ENCODE measurements at regions not wholly inside any gene's neighbourhood (a gene's known extent, or its start where the extent isn't known, plus 50 kb on each side); places are given as distances from the start of the nearest gene placed in this dataset.

- Mint-ChIP-seq H3K9me3 (peaks cover 33% of the 10 kb centered on the region), H3K4me1 (peaks cover 5% of the 10 kb centered on the region), H3K4me3 (no peak overlapping the region), H3K27me3 (ENCODE audit: low read depth, poor library complexity) (peaks cover 10% of the 10 kb centered on the region), H3K36me3 (ENCODE audit: low read depth) (peaks cover 16% of the 10 kb centered on the region), H3K27ac (no peak overlapping the region)
- no peak for DNase-seq
- TF ChIP-seq CTCF (IDR thresholded peaks at IDR 0.05) = no peak
These were observed 143.8 kb upstream of the RGMA start for GRCh38 chr15:93232845-93233244.

GRCh38 chr15:93231994-93232393, 143.0 kb upstream of the RGMA start:
- Mint-ChIP-seq H3K9me3 (peaks cover 33% of the 10 kb centered on the region), H3K4me3 (no peak overlapping the region), H3K4me1 (peaks cover 5% of the 10 kb centered on the region), H3K27me3 (ENCODE audit: low read depth, poor library complexity) (peaks cover 6% of the 10 kb centered on the region), H3K27ac (no peak overlapping the region), H3K36me3 (ENCODE audit: low read depth) (peaks cover 16% of the 10 kb centered on the region)
- no peak for DNase-seq
- no peak for TF ChIP-seq CTCF (IDR thresholded peaks at IDR 0.05)

- Mint-ChIP-seq H3K4me1 (peaks cover 5% of the 10 kb centered on the region), H3K27me3 (ENCODE audit: low read depth, poor library complexity) (peaks cover 6% of the 10 kb centered on the region), H3K9me3 (peaks cover 32% of the 10 kb centered on the region), H3K4me3 (no peak overlapping the region), H3K27ac (no peak overlapping the region), H3K36me3 (ENCODE audit: low read depth) (peaks cover 16% of the 10 kb centered on the region)
- no peak for DNase-seq
- TF ChIP-seq CTCF (IDR thresholded peaks at IDR 0.05) = no peak
These were observed 142.4 kb upstream of the RGMA start for GRCh38 chr15:93231261-93231925.

GRCh38 chr15:93228546-93228945, 139.5 kb upstream of the RGMA start:
- peaks cover 16% of the 10 kb centered on the region for H3K36me3 Mint-ChIP-seq (ENCODE audit: low read depth)
- H3K4me3 Mint-ChIP-seq = no peak overlapping the region
- no peak for TF ChIP-seq CTCF (IDR thresholded peaks at IDR 0.05)
- H3K9me3 Mint-ChIP-seq = peaks cover 32% of the 10 kb centered on the region
- DNase-seq = no peak
- H3K4me1 Mint-ChIP-seq = peaks cover 5% of the 10 kb centered on the region
- H3K27me3 Mint-ChIP-seq (ENCODE audit: low read depth, poor library complexity) = peaks cover 3% of the 10 kb centered on the region
- H3K27ac Mint-ChIP-seq = no peak overlapping the region

- peaks cover 6% of the 10 kb centered on the region for H3K4me1 Mint-ChIP-seq
- peaks cover 2% of the 10 kb centered on the region for H3K36me3 Mint-ChIP-seq (ENCODE audit: low read depth)
- H3K27ac Mint-ChIP-seq = no peak overlapping the region
- H3K4me3 Mint-ChIP-seq = no peak overlapping the region
- no peak for TF ChIP-seq CTCF (IDR thresholded peaks at IDR 0.05)
- DNase-seq = no peak
- H3K27me3 Mint-ChIP-seq (ENCODE audit: low read depth, poor library complexity) = peaks cover 13% of the 10 kb centered on the region
- peaks cover 7% of the 10 kb centered on the region for H3K9me3 Mint-ChIP-seq
These were observed 134.8 kb upstream of the RGMA start for GRCh38 chr15:93223803-93224202.

- no peak for TF ChIP-seq CTCF (IDR thresholded peaks at IDR 0.05)
- H3K27ac Mint-ChIP-seq = no peak overlapping the region
- no peaks in the 10 kb centered on the region for H3K36me3 Mint-ChIP-seq (ENCODE audit: low read depth)
- H3K27me3 Mint-ChIP-seq (ENCODE audit: low read depth, poor library complexity) = peaks cover 13% of the 10 kb centered on the region
- H3K4me1 Mint-ChIP-seq = peaks cover 6% of the 10 kb centered on the region
- H3K4me3 Mint-ChIP-seq = no peak overlapping the region
- DNase-seq = no peak
- no peaks in the 10 kb centered on the region for H3K9me3 Mint-ChIP-seq
These were observed 132.7 kb upstream of the RGMA start for GRCh38 chr15:93221759-93222158.

Data from nephron progenitor cell (in vitro differentiated cells).